Naive B cell (primary cell): ENCODE measurements at regions not wholly inside any gene's neighbourhood (a gene's known extent, or its start where the extent isn't known, plus 50 kb on each side); places are given as distances from the start of the nearest gene placed in this dataset.

ENCODE experiments used
- ATAC-seq, 2 donors: fragments of 150-1000 bp; cut with Tn5 transposase; 2 replicates each; pipeline ENCODE4 v1.10.0; 2021; ENCODE audit warnings: low read depth in 2 of 2, mild to moderate bottlenecking in 2 of 2, moderate library complexity in 2 of 2
- DNase-seq: peaks from one replicate; pipeline ENCODE4 v3.0.0; 2022
- H3K27ac Mint-ChIP-seq, 6 donors: one replicate each; pipeline ENCODE4 v1.8.0; 2020 to 2022; ENCODE audit warnings: mild to moderate bottlenecking in 6 of 6, mixed read lengths in 6 of 6, moderate library complexity in 5 of 6, inconsistent platforms in 2 of 6
- H3K27me3 Mint-ChIP-seq, 3 donors: one replicate each; pipeline ENCODE4 v1.8.0; 2021 to 2022; ENCODE audit warnings: mixed read lengths in 3 of 3, mild to moderate bottlenecking in 1 of 3
- H3K36me3 Mint-ChIP-seq, 2 donors: one replicate each; pipeline ENCODE4 v1.8.0; 2020 to 2022; ENCODE audit warnings: mixed read lengths in 2 of 2, inconsistent platforms in 1 of 2, mild to moderate bottlenecking in 1 of 2
- H3K4me1 Mint-ChIP-seq, 3 donors: one replicate each; pipeline ENCODE4 v1.8.0; 2020 to 2022; ENCODE audit warnings: mixed read lengths in 3 of 3, inconsistent platforms in 1 of 3, mild to moderate bottlenecking in 1 of 3, moderate library complexity in 1 of 3
- H3K4me3 Mint-ChIP-seq, 8 donors: one replicate each; pipeline ENCODE4 v1.8.0; 2020 to 2022; ENCODE audit warnings: mild to moderate bottlenecking in 8 of 8, mixed read lengths in 8 of 8, moderate library complexity in 8 of 8, inconsistent platforms in 2 of 8
- H3K9me3 Mint-ChIP-seq, 7 donors: one replicate each; pipeline ENCODE4 v1.8.0; 2020 to 2022; ENCODE audit warnings: mixed read lengths in 7 of 7, mild to moderate bottlenecking in 5 of 7, inconsistent platforms in 2 of 7, moderate library complexity in 1 of 7

- Mint-ChIP-seq H3K4me3 (no peak overlapping the region), H3K36me3 (no peaks in the 10 kb centered on the region), H3K27me3 (no peaks in the 10 kb centered on the region), H3K4me1 (no peaks in the 10 kb centered on the region), H3K27ac (no peak overlapping the region), H3K9me3 (peaks cover 0 to 2% (median 0%) of the 10 kb centered on the region in 7 donors)
- ATAC-seq = no peak
- no peak for DNase-seq
Observed at GRCh38 chr12:17695495-17695894, 394.5 kb downstream of the RERGL start.

GRCh38 chr12:17691369-17691768 is 398.6 kb downstream of the RERGL start:
- Mint-ChIP-seq H3K4me3 (no peak overlapping the region), H3K36me3 (no peaks in the 10 kb centered on the region), H3K4me1 (no peaks in the 10 kb centered on the region), H3K27me3 (no peaks in the 10 kb centered on the region), H3K9me3 (peaks cover 0 to 12% (median 5%) of the 10 kb centered on the region in 7 donors), H3K27ac (no peak overlapping the region)
- ATAC-seq (no peak), DNase-seq (no peak)

- Mint-ChIP-seq H3K27ac (no peak overlapping the region), H3K4me1 (no peaks in the 10 kb centered on the region), H3K4me3 (no peak overlapping the region), H3K36me3 (no peaks in the 10 kb centered on the region), H3K9me3 (peaks cover 1 to 14% (median 4%) of the 10 kb centered on the region in 7 donors), H3K27me3 (no peaks in the 10 kb centered on the region)
- DNase-seq = no peak
- ATAC-seq = no peak
Observed at GRCh38 chr12:17680220-17680619, 409.8 kb downstream of the RERGL start.

DNA sequence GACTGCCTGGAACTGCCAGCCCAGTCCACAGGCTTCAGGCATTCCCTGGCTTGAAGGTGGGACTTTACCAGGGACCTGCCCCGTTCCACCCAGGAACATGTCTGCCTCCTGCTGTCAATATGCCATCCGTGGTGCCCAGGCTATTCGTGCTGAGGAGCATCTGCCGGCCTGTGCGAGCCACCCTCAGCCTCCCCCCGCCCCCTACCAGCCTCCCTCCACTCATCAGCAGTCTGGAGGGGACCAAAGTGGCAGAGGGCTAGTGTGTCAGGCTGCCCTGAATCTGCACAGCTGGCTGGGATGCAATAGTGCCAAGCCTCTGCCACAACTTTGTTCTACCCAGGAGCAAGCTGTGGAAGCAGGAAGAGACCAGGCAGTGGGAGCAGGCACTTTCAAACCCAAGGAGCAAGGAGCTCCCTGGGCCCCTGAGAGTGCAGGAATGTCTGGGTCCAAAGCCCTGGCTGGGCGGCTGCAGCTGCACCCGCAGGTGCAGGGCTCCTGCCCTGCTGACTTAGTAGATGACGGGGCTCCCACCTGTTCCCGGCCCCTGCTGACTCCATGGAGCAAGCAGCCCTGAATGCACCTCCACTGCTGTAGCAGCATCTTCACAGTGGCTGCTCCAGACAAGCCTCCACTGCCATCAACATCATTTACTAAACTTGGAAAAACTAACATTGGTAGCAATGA is 423.2 kb downstream of the RERGL start:
- DNase-seq = no peak
- no peaks in the 10 kb centered on the region for H3K4me1 Mint-ChIP-seq
- no peaks in the 10 kb centered on the region for H3K27me3 Mint-ChIP-seq
- no peaks in the 10 kb centered on the region for H3K36me3 Mint-ChIP-seq
- H3K27ac Mint-ChIP-seq = no peak overlapping the region
- ATAC-seq = no peak
- no peak overlapping the region for H3K4me3 Mint-ChIP-seq
- H3K9me3 Mint-ChIP-seq = peaks cover 0 to 4% (median 0%) of the 10 kb centered on the region in 7 donors

- Mint-ChIP-seq H3K27ac (no peak overlapping the region), H3K36me3 (no peaks in the 10 kb centered on the region), H3K27me3 (no peaks in the 10 kb centered on the region), H3K4me3 (no peak overlapping the region), H3K4me1 (no peaks in the 10 kb centered on the region), H3K9me3 (peaks cover 0 to 4% (median 0%) of the 10 kb centered on the region in 7 donors)
- DNase-seq (no peak), ATAC-seq (no peak)
Observed at GRCh38 chr12:17665839-17666238, 424.2 kb downstream of the RERGL start.

DNA sequence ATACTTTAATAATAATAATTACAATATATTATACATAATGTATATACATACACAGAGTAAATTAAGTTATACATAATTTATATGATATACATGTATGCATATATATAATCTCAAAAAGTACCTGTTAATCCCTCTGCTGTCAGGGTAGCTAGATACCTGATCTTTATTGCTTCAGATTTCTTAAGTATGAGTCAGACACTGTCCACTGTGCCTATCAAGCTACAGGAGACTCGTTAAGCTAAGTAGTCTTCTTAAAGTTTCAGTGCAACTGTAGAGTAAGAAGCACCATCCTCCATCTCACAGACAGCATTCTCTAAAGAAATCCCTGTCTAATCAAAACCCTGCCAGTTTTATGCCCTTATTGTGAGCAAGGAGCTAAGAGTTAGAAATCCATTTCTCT is 428.7 kb downstream of the RERGL start:
- no peak for DNase-seq
- Mint-ChIP-seq H3K27ac (no peak overlapping the region), H3K9me3 (peaks cover 0 to 4% (median 0%) of the 10 kb centered on the region in 7 donors), H3K4me3 (no peak overlapping the region), H3K27me3 (no peaks in the 10 kb centered on the region), H3K36me3 (no peaks in the 10 kb centered on the region), H3K4me1 (no peaks in the 10 kb centered on the region)
- no peak for ATAC-seq

DNA sequence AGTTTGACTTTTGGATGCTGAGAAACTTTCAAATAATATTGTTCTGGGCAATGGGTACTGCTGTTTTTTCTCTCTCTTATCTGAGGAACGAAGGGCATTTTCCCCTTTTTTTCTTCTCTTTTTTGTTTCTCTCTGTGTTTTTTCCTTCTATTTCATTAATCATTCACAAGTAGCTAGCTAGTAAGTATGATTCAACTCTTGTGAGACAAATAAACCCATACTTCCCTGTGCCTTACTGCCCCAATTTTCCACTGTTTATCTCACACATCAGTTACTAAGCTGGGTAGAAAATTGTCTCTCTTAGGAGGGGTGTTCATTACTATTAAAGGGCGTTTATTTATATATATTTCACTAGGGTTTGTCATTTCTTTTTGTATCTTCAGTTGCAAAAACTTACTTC is 437.6 kb downstream of the RERGL start:
- H3K27me3 Mint-ChIP-seq = no peaks in the 10 kb centered on the region
- DNase-seq (no peak), ATAC-seq (no peak)
- no peaks in the 10 kb centered on the region for H3K4me1 Mint-ChIP-seq
- no peak overlapping the region for H3K4me3 Mint-ChIP-seq
- H3K9me3 Mint-ChIP-seq = no peaks in the 10 kb centered on the region
- no peaks in the 10 kb centered on the region for H3K36me3 Mint-ChIP-seq
- H3K27ac Mint-ChIP-seq = no peak overlapping the region

GRCh38 chr12:17642340-17642650 is 447.7 kb downstream of the RERGL start:
- H3K4me1 Mint-ChIP-seq = peaks cover 0 to 7% (median 6%) of the 10 kb centered on the region in 3 donors
- ATAC-seq = no peak
- H3K4me3 Mint-ChIP-seq = peak overlapping the region in 1 of 8 donors; percentile 57
- no peaks in the 10 kb centered on the region for H3K36me3 Mint-ChIP-seq
- peaks cover 0 to 4% (median 0%) of the 10 kb centered on the region in 7 donors for H3K9me3 Mint-ChIP-seq
- no peak overlapping the region for H3K27ac Mint-ChIP-seq
- H3K27me3 Mint-ChIP-seq = no peaks in the 10 kb centered on the region
- DNase-seq = no peak

DNA sequence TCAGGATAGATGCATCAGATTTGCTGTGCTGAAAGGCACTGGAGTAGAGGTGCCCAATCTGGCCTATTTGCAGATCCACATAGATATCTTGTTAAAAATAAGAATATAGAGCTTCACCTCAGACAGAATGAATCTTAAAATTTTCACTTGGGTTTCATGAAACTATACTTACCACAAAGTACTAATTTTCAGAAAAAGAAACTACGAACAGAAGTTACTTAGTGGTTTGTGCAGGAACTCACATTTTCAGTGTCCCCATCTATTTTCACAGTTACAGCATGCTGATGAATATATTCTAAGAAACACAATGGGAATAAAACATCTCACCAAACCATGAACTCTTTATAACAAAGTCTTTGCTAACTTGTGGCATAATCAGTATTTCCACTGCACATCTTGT is 449.4 kb downstream of the RERGL start:
- Mint-ChIP-seq H3K27ac (no peak overlapping the region), H3K36me3 (no peaks in the 10 kb centered on the region), H3K4me1 (peaks cover 0 to 7% (median 6%) of the 10 kb centered on the region in 3 donors), H3K4me3 (no peak overlapping the region), H3K27me3 (no peaks in the 10 kb centered on the region), H3K9me3 (no peaks in the 10 kb centered on the region)
- no peak for ATAC-seq
- no peak for DNase-seq

DNA sequence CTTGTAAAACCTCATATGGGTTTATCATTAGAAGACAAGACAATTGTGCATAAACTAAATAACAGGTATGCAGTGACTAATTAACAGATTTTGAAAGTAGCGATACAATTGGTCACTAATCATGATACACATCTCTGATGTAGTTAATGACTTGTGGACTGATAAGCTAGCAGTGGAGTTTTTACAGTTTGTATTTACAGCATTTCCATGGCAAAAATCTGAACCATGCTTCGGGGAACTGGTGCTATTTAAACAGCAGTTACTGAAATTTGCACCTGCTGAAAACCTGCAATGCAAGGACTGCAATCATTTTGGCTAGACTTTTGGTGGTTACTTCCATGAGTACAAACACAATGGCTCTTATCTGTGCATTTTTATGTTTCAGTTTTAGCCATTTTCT is 471.2 kb downstream of the RERGL start:
- Mint-ChIP-seq H3K4me3 (no peak overlapping the region), H3K9me3 (peaks cover 6 to 16% (median 8%) of the 10 kb centered on the region in 7 donors), H3K36me3 (no peaks in the 10 kb centered on the region), H3K27ac (no peak overlapping the region), H3K4me1 (no peaks in the 10 kb centered on the region), H3K27me3 (no peaks in the 10 kb centered on the region)
- DNase-seq = no peak
- ATAC-seq = no peak

- no peak for ATAC-seq
- H3K36me3 Mint-ChIP-seq = no peaks in the 10 kb centered on the region
Observed at GRCh38 chr12:17609701-17610100, 480.3 kb downstream of the RERGL start.

DNA sequence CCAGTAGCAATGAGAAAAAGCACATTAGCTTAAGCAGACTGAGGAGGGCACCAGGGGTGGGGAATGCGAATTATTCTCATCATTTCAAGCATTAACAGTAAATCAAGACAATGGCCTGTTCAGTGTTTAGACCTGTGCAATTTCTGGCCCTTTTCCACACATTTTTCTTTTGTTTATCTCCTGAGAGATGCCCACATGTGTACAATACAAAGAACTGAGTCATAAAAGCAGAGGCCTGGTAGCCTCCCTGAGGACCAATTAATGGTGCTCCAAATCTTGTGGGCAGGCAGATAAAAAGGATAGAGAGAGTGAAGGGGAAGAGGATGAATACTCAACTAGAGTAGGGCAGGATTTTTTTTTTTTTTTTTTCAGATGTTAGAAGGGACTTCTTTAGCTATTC is 480.8 kb downstream of the RERGL start:
- no peaks in the 10 kb centered on the region for H3K27me3 Mint-ChIP-seq
- no peak for ATAC-seq
- H3K4me1 Mint-ChIP-seq = no peaks in the 10 kb centered on the region
- peaks cover 0 to 5% (median 1%) of the 10 kb centered on the region in 7 donors for H3K9me3 Mint-ChIP-seq
- peak overlapping the region in 1 of 8 donors; percentile 6 for H3K4me3 Mint-ChIP-seq
- H3K36me3 Mint-ChIP-seq = no peaks in the 10 kb centered on the region
- H3K27ac Mint-ChIP-seq = no peak overlapping the region
- DNase-seq = no peak

More at GRCh38 chr12:17609701-17610100, 480.3 kb downstream of the RERGL start:
- H3K27me3 Mint-ChIP-seq = no peaks in the 10 kb centered on the region
- H3K4me3 Mint-ChIP-seq = no peak overlapping the region
- no peak overlapping the region for H3K27ac Mint-ChIP-seq
- no peak for DNase-seq
- H3K9me3 Mint-ChIP-seq = peaks cover 0 to 5% (median 1%) of the 10 kb centered on the region in 7 donors
- no peaks in the 10 kb centered on the region for H3K4me1 Mint-ChIP-seq

- Mint-ChIP-seq H3K27me3 (no peaks in the 10 kb centered on the region), H3K4me1 (no peaks in the 10 kb centered on the region), H3K27ac (no peak overlapping the region), H3K9me3 (peaks cover 0 to 4% (median 0%) of the 10 kb centered on the region in 7 donors), H3K4me3 (no peak overlapping the region), H3K36me3 (no peaks in the 10 kb centered on the region)
- DNase-seq (no peak), ATAC-seq (no peak)
Observed at GRCh38 chr12:17595111-17595510, 494.9 kb downstream of the RERGL start.

DNA sequence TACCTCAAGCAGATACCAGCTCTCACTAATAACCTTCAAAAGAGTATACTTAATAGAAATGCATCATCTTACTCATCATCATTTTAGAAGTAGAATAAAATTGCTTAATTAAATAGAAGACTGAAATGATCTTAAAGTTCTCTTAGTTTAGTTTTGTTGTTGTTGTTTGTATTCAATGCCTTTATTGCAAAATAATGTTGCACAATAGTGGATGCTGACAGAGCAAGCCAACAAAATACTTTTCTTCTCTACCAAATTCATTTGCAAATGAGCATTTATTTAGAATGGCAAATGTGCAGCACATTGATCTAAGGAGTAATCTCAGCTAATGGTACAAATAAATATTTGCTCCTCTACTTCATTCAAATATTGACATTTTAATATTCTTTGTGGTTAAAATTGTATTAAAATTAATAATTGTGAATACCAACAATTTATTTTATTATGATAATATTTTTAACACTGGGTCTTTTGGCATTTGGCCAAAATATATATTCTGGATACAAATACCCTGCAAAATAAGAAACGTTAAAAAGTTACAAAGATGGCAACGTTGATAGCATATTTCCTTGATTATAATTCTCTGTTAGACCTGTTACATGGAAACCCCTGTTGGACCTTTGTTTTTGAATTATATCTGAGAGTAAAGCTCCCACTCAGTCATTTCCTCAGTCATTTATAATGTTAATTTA is 496.1 kb downstream of the RERGL start:
- Mint-ChIP-seq H3K36me3 (no peaks in the 10 kb centered on the region), H3K9me3 (peaks cover 0 to 4% (median 0%) of the 10 kb centered on the region in 7 donors), H3K4me3 (no peak overlapping the region), H3K27me3 (no peaks in the 10 kb centered on the region), H3K27ac (no peak overlapping the region), H3K4me1 (no peaks in the 10 kb centered on the region)
- ATAC-seq (no peak), DNase-seq (no peak)
